HG03066 (cell line): ENCODE measurements at regions not wholly inside any gene's neighbourhood (a gene's known extent, or its start where the extent isn't known, plus 50 kb on each side); places are given as distances from the start of the nearest gene placed in this dataset.

Experiments
- ATAC-seq: cut with Tn5 transposase; IDR thresholded peaks from one replicate; pipeline ENCODE4 v1.9.1; 2021; ENCODE audit warnings: low read depth; ENCODE audit not compliant: unreplicated experiment

DNA sequence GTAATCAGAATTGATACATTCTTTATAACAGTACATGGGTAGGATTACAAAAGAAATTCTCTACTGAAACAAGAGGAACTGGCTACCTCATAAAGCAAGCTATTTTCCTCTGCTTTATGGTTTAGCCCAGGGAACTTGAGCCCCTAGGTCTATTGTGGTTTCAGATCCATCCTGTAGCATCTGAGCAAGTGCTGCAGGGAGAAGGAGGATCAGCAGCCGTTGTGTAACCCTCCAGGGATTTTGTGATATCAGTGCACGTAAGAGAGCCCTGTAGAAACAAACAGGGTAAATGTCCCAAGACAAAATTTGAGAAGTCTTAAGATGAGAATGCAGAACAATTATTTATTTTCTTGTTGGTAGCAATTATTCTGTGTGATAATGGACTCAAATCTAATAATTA, 165.2 kb upstream of the DEFB112 start:
- no peak for ATAC-seq

DNA sequence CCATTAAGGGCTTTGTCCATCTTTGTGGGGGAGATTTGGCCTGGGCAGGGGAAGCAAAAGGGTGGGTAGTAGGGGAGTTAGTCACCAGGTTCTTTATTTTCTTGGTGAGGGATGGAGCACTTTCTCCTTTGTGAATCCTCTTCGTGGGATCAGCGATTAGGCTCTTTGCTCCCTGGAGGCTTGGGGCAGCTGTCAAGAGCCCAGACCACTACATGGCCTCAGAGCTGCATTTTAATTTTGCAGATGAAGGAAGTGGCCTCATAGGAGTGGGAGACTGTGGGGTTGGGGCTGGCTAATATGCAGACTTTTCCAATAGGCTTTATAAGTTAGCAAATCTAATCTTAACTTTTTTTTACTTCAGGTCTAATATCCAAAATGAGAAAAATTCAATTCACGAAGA, 168.1 kb upstream of the DEFB112 start:
- ATAC-seq, result no peak

GRCh38 chr6:50236164-50236563, 186.4 kb upstream of the DEFB112 start:
- no peak for ATAC-seq

DNA sequence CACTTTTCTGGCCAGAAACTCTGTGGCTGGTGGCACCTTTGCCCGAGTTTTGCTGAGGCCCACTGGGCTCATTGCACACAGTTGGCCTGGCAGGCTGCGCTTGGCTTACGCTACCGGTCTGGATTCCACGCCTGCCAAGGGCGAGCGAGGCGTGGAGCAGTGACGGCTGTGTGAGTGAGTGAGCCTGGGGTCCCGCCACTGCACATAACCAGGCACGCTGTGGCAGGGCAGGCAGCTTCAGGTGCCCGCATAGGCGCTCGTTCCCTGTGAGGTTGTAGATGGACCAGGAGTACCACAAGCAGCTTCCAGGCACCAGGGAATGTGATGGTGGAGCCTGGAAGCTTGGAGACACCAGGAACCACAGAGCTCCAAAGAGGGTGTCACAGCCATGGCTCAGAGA, 190.1 kb upstream of the DEFB112 start:
- no peak for ATAC-seq

DNA sequence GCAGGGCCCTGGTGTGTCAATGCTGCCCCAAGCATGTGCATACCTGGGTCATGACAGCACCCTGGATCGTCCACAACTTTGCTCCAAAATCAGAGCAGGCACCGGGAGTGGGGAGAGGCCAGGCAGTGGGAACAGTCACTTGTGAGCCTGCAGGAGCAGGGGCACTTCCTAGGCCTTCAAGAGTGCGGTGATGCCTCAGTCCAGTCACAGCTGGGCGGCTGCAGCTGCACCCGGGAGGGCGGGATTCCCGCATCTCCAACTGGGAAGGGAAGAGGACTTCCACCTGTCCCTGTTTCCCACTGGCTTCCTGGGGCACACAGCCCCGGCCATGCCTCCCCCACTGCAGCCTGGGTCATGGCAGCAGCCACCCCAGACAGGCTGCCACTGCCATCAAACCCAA, 191.3 kb upstream of the DEFB112 start:
- ATAC-seq, result no peak

GRCh38 chr6:50249493-50249892, 199.8 kb upstream of the DEFB112 start:
- no peak for ATAC-seq

DNA sequence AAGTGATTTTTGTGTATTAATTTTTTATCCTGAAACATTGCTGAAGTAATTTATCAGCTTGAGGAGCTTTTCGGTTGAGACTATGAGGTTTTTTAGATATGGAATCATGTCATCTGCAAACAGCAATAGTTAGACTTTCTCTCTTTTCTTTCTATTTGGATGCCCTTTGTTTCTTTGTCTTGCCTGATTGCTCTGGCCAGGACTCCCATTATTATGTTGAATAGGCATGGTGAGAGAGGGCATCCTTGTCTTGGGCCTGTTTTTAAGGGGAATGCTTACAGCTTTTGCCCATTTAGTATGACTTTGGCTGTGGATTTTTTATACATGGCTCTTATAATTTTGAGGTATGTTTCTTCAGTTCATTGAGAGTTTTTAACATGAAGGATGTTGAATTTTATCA, 207.6 kb upstream of the DEFB112 start:
- ATAC-seq, result no peak

- no peak for ATAC-seq
Observed at GRCh38 chr6:50259903-50260302, 210.2 kb upstream of the DEFB112 start.

- no peak for ATAC-seq
Observed at GRCh38 chr6:50264995-50265571, 215.4 kb upstream of the DEFB112 start.

DNA sequence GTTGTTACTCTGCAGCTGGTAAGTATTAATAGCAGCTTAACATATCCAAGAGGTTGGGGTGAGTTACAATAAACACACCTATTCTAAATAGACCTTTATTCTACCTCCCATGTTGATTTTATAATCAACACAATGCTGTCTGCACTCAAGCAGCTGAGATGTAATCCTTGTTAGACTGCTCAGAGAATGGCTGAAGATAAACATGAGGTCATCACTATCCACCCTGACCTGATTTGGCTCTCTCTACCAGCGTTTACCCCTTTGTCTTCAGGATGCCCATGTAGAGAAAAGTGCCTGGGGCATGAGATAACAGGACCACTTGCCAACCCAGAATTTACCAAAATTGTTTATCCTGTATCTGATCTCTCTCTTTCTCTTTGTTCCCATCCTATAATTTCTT, 220.7 kb upstream of the DEFB112 start:
- no peak for ATAC-seq

DNA sequence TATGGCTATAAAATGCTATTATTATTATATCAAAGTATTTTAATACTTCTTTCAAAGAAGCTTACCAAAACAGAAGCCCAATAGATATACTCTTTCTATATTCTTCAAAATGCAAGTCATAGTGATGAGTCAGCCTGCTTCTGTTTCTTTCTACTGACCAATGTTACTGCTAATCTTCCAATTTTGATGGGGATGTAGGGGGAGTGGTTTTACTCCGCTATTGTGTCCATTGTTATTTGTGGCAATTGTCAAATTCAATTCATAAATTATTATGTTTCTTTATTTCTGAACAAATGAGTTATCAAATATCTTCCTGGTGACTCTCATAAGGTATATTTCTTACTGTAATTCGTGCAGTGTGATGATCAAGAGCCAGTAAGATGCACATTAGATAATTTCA, 221.5 kb upstream of the DEFB112 start:
- ATAC-seq, result no peak

GRCh38 chr6:50271817-50272216, 222.1 kb upstream of the DEFB112 start:
- no peak for ATAC-seq

GRCh38 chr6:50272611-50273010, 222.9 kb upstream of the DEFB112 start:
- ATAC-seq, result no peak

- no peak for ATAC-seq
Observed at GRCh38 chr6:50276771-50277261, 227.1 kb upstream of the DEFB112 start.

- ATAC-seq, result no peak
Observed at GRCh38 chr6:50277774-50278173, 228.0 kb upstream of the DEFB112 start.

DNA sequence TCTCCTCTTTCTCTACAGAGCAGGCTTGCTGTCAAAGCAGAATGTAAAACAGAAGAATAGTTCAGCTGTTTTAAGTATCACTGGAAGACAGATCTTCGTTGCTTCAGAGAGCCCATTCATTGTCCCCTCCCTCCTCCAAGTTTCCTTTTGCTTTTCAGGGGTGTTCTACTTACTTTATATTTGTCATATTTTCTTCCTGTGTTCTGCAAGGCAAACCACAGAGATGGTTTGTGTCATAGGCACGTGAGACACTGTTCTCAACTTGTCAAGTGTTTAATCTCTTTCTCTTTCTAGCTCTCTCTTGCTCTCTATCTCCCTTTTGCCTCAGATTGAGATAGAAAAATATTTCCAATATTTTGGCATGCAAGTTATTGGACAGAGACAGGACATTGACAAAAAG, 228.9 kb upstream of the DEFB112 start:
- ATAC-seq, result no peak

DNA sequence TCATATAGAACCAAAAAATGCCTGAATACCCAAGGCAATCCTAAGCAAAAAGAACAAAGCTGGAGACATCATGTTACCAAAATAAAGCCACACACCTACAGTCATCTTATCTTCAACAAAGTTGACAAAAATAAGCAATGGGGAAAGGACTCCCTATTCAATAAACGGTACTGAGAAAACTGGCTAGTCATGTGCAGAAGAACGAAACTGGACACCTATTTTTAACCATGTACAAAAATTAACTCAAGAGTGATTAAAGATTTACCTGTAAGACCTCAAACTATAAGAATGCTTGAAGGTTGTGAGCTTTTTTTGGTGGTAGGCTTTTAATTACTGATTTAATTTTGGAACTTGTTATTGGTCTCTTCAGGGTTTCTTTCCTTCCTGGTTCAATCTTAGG, 236.0 kb upstream of the DEFB112 start:
- no peak for ATAC-seq

DNA sequence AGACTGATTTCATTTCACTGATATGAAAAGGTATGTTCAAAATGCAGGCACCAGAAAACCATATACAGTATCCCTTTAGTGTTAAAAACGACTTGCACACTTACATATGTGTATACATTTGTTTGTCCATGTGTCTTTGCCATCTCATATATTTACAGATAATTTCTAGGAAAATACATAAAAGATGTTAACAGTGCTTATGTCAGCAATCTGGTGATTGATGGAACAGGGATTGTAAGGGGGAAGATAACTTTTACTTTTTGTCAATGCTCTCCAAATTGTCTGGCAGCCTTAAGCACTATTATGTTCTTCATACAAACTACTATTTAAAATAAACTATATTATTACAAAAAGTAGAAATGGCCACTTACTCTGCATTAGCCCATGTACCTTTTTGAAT, 238.5 kb upstream of the DEFB112 start:
- no peak for ATAC-seq

- no peak for ATAC-seq
Observed at GRCh38 chr6:50288881-50289280, 239.2 kb upstream of the DEFB112 start.

DNA sequence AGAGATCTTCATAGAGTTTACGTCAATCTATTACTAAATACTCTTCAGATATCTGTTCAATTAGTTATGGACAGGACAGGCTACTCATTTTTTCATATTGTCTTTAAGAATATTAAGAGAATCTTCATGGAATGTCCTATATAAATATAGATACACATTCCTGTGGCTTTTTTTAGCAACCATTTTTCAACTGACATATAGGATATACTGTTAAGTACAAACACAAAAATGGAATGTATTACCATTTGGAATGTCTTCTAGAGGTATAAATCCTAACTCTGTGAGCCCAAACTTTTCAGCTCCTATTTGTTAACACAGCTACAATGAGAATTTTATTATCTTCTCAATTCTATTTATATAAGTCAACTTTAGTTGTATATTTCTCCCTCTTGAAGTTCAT, 239.6 kb upstream of the DEFB112 start:
- no peak for ATAC-seq

DNA sequence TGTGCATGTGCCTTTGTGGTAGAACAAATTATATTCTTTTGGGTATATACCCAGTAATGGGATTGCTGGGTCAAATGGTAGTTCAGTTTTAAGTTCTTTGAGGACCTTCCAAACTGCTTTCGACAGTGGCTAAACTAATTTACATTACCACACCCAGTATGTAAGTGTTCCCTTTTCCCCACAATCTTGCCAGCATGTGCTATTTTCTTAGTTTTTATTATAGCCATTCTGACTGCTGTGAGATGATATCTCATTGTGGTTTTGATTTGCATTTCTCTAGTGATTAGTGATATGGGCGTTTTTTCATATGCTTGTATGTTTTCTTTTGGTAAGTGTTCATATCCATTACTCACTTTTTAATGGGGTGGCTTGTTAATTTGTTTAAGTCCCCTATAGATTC, 251.6 kb upstream of the DEFB112 start:
- no peak for ATAC-seq

- no peak for ATAC-seq
Observed at GRCh38 chr6:50305660-50306059, 255.9 kb upstream of the DEFB112 start.

DNA sequence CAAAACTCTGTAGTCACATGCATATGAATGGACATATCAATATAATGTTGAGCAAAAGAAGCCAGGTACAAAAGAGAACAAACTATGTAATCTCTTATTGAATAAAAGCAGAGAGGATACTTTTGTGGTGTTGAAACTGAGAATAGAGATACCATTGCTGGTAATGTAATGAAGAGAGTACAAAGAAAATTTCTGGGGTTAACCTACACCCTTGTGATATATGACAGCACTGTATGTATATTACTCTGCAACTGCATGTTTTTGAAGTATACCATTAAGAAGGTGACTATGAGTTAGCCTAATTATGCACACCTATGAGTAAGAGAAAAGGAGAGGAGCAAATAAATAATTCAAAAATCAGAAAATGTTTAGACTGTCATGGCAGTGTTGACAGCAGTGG, 268.8 kb upstream of the DEFB112 start:
- no peak for ATAC-seq
